GM23338 (cell line): ENCODE measurements at regions not wholly inside any gene's neighbourhood (a gene's known extent, or its start where the extent isn't known, plus 50 kb on each side); places are given as distances from the start of the nearest gene placed in this dataset.

Experiments
- ATAC-seq: fragments of 200-7000 bp; cut with Tn5 transposase; 3 replicates; pipeline ENCODE4 v1.9.1; 2020
- DNase-seq: peaks from one replicate; pipeline ENCODE4 v3.0.0-alpha.2; 2015; ENCODE audit warnings: low spot score
- H2AFZ ChIP-seq: fragments of 200-600 bp; sonication (generic); 2 replicates; pipeline ENCODE4 v1.8.0; 2016; ENCODE audit warnings: antibody characterized with exemption, mild to moderate bottlenecking, moderate library complexity
- H3F3A ChIP-seq: fragments of 200-600 bp; sonication (generic); replicated peaks from 2 replicates; pipeline ENCODE4 v1.8.0; 2017; ENCODE audit warnings: antibody characterized with exemption, mixed run types, low read depth
- H3K27ac ChIP-seq: fragments of 200-600 bp; sonication (generic); 2 replicates; pipeline ENCODE4 v1.6.1; 2016; ENCODE audit warnings: low read depth
- H3K27me3 ChIP-seq: fragments of 200-600 bp; sonication (generic); 2 replicates; pipeline ENCODE4 v1.8.0; 2016; ENCODE audit warnings: mild to moderate bottlenecking, mixed run types, moderate library complexity; ENCODE audit not compliant: insufficient read depth
- H3K36me3 ChIP-seq: fragments of 200-600 bp; sonication (generic); 2 replicates; pipeline ENCODE4 v1.8.0; 2016; ENCODE audit warnings: mild to moderate bottlenecking; ENCODE audit not compliant: insufficient read depth
- H3K4me1 ChIP-seq: fragments of 200-600 bp; sonication (generic); 2 replicates; pipeline ENCODE4 v1.8.0; 2016; ENCODE audit warnings: mild to moderate bottlenecking, moderate library complexity; ENCODE audit not compliant: insufficient read depth
- H3K4me2 ChIP-seq: fragments of 200-600 bp; sonication (generic); 2 replicates; pipeline ENCODE4 v1.7.1; 2017; ENCODE audit warnings: mixed run types
- H3K4me3 ChIP-seq: fragments of 200-600 bp; sonication (generic); 2 replicates; pipeline ENCODE4 v1.6.1; 2016; ENCODE audit warnings: mixed run types
- H3K79me2 ChIP-seq: fragments of 200-600 bp; sonication (generic); replicated peaks from 2 replicates; pipeline ENCODE4 v1.8.0; 2017; ENCODE audit warnings: mild to moderate bottlenecking; ENCODE audit not compliant: insufficient read depth
- H3K9me2 ChIP-seq: fragments of 200-600 bp; sonication (generic); 2 replicates; pipeline ENCODE4 v1.8.0; 2017; ENCODE audit not compliant: insufficient read depth
- H4K20me1 ChIP-seq: fragments of 200-600 bp; sonication (generic); replicated peaks from 2 replicates; pipeline ENCODE4 v1.8.0; 2017; ENCODE audit warnings: mild to moderate bottlenecking; ENCODE audit not compliant: insufficient read depth
- H3K27ac Mint-ChIP-seq: 2 replicates; pipeline ENCODE4 v1.8.0; 2020; ENCODE audit warnings: inconsistent platforms, mild to moderate bottlenecking, moderate library complexity, mixed read lengths
- H3K27me3 Mint-ChIP-seq: 3 replicates; pipeline ENCODE4 v1.8.0; 2022; ENCODE audit warnings: low read depth, mild to moderate bottlenecking, moderate library complexity, mixed read lengths, inconsistent platforms; ENCODE audit not compliant: insufficient read depth, poor library complexity
- H3K36me3 Mint-ChIP-seq: 3 replicates; pipeline ENCODE4 v1.8.0; 2021; ENCODE audit warnings: low read depth, mild to moderate bottlenecking, inconsistent platforms, moderate library complexity, mixed read lengths
- H3K4me1 Mint-ChIP-seq: 3 replicates; pipeline ENCODE4 v1.8.0; 2020; ENCODE audit warnings: mild to moderate bottlenecking, inconsistent platforms, mixed read lengths
- H3K4me3 Mint-ChIP-seq: 3 replicates; pipeline ENCODE4 v1.8.0; 2021; ENCODE audit warnings: moderate library complexity, mild to moderate bottlenecking, inconsistent platforms, mixed read lengths
- H3K9me3 Mint-ChIP-seq: 3 replicates; pipeline ENCODE4 v1.8.0; 2020; ENCODE audit warnings: moderate library complexity, mild to moderate bottlenecking, inconsistent platforms, mixed read lengths
- CREB1 ChIP-seq: fragments of 250-450 bp; sonication (Bioruptor Pico); IDR thresholded peaks from 2 replicates; pipeline ENCODE4 v1.5.0; 2020; ENCODE audit warnings: low read depth, mild to moderate bottlenecking, moderate library complexity
- CTCF ChIP-seq, 2 experiments: fragments of 200-600 bp in 1 of 2; sonication (generic) in 1 of 2; conservative IDR thresholded peaks; 2 replicates each; pipeline versions ENCODE4 v1.5.1 to v1.6.1; 2016 to 2017; ENCODE audit warnings: antibody characterized with exemption in 2 of 2, low read depth in 2 of 2, mild to moderate bottlenecking in 2 of 2, moderate library complexity in 1 of 2
- EZH2phosphoT487 ChIP-seq: fragments of 200-600 bp; sonication (generic); IDR thresholded peaks from one replicate; pipeline ENCODE4 v1.8.1; 2018; ENCODE audit warnings: antibody characterized with exemption; ENCODE audit not compliant: unreplicated experiment
- JUNB ChIP-seq: IDR thresholded peaks from one replicate; pipeline ENCODE4 v1.6.1; 2016; ENCODE audit warnings: antibody characterized with exemption; ENCODE audit not compliant: unreplicated experiment
- NANOG ChIP-seq: IDR thresholded peaks from 2 replicates; pipeline ENCODE4 v1.6.1; 2016; ENCODE audit warnings: antibody characterized with exemption, borderline replicate concordance
- REST ChIP-seq: IDR thresholded peaks from one replicate; pipeline ENCODE4 v1.6.1; 2018; ENCODE audit warnings: antibody characterized with exemption; ENCODE audit not compliant: unreplicated experiment
- ZNF331 ChIP-seq: fragments of 250-450 bp; sonication (Bioruptor Pico); IDR thresholded peaks from 2 replicates; pipeline ENCODE4 v1.5.0; 2020; ENCODE audit warnings: low read depth, mild to moderate bottlenecking, moderate library complexity

- no peak overlapping the region for H3K27ac Mint-ChIP-seq
- no peaks in the 10 kb centered on the region; the same call in 2 of the 3 replicates for H3K9me3 Mint-ChIP-seq
- no peak overlapping the region for H3K4me3 Mint-ChIP-seq
- no peaks in the 10 kb centered on the region for H3K36me3 ChIP-seq
- ATAC-seq (no peak), DNase-seq (no peak)
- no peak overlapping the region for H3K27ac ChIP-seq
- H3F3A ChIP-seq: no peaks in the 10 kb centered on the region
- H3K4me2 ChIP-seq: no peak overlapping the region
- H3K36me3 Mint-ChIP-seq: no peaks in the 10 kb centered on the region
- no peak for TF ChIP-seq CTCF (conservative IDR thresholded peaks at IDR 0.05; ENCODE audit: low read depth in 2 of 2)
- TF ChIP-seq EZH2phosphoT487: no peak
- no peak for TF ChIP-seq CREB1 (CRISPR knock-in tag)
- no peaks in the 10 kb centered on the region for H3K27me3 ChIP-seq
- no peak overlapping the region for H2AFZ ChIP-seq
- no peaks in the 10 kb centered on the region for H3K9me2 ChIP-seq
- H3K4me1 Mint-ChIP-seq: no peaks in the 10 kb centered on the region
- no peaks in the 10 kb centered on the region for H3K79me2 ChIP-seq
- no peaks in the 10 kb centered on the region for H4K20me1 ChIP-seq
- no peak overlapping the region for H3K4me3 ChIP-seq
- H3K27me3 Mint-ChIP-seq: no peaks in the 10 kb centered on the region
- H3K4me1 ChIP-seq: no peaks in the 10 kb centered on the region
Measured at GRCh38 chr10:8468477-8468876, 414.0 kb downstream of the GATA3 start.

- Histone ChIP-seq H3K9me2 (no peaks in the 10 kb centered on the region), H3K27ac (no peak overlapping the region), H3K4me3 (no peak overlapping the region), H3F3A (no peaks in the 10 kb centered on the region), H4K20me1 (no peaks in the 10 kb centered on the region), H3K79me2 (no peaks in the 10 kb centered on the region), H3K36me3 (no peaks in the 10 kb centered on the region), H3K4me1 (no peaks in the 10 kb centered on the region), H2AFZ (no peak overlapping the region), H3K27me3 (no peaks in the 10 kb centered on the region), H3K4me2 (no peak overlapping the region)
- Mint-ChIP-seq H3K9me3 (peaks cover 11% of the 10 kb centered on the region), H3K36me3 (0 out of 3 replicates have a peak, but pooled peaks cover 3% of the 10 kb centered on the region), H3K27ac (no peak overlapping the region), H3K4me3 (no peak overlapping the region), H3K4me1 (no peaks in the 10 kb centered on the region), H3K27me3 (no peaks in the 10 kb centered on the region)
- TF ChIP-seq ZNF331 (CRISPR knock-in tag) (no peak), CTCF (conservative IDR thresholded peaks at IDR 0.05; ENCODE audit: low read depth in 2 of 2) (peak; percentile 36 to 59; a peak in 3 of 4 replicates), NANOG (no peak), JUNB (no peak), REST (no peak)
- ATAC-seq (no peak), DNase-seq (no peak)
Measured at GRCh38 chr10:8473205-8473604, 418.7 kb downstream of the GATA3 start.
